Neural cell (in vitro differentiated cells): ENCODE measurements at regions not wholly inside any gene's neighbourhood (a gene's known extent, or its start where the extent isn't known, plus 50 kb on each side); places are given as distances from the start of the nearest gene placed in this dataset.

Source experiments
- H2AFZ ChIP-seq: fragments of 200-600, 300-800 bp; sonication (generic), shearing (Covaris generic); 2 replicates; pipeline ENCODE4 v1.6.0; 2014; ENCODE audit warnings: low read depth, mild to moderate bottlenecking, antibody characterized with exemption, low read length, moderate library complexity
- H3F3A ChIP-seq: fragments of 200-600 bp; shearing (Covaris generic); 2 replicates; pipeline ENCODE4 v1.6.1; 2016; ENCODE audit warnings: mild to moderate bottlenecking, moderate library complexity, mixed read lengths, antibody characterized with exemption, low read length; ENCODE audit not compliant: insufficient read depth, poor library complexity, severe bottlenecking
- H3K27ac ChIP-seq: fragments of 200-600, 300-800 bp; sonication (generic), shearing (Covaris generic); 2 replicates; pipeline ENCODE4 v1.5.1; 2014; ENCODE audit warnings: mild to moderate bottlenecking, low read length, moderate library complexity
- H3K27me3 ChIP-seq: fragments of 300-800, 200-600 bp; sonication (generic), shearing (Covaris generic); 2 replicates; pipeline ENCODE4 v1.6.0; 2014; ENCODE audit warnings: mild to moderate bottlenecking, low read depth, low read length, moderate library complexity; ENCODE audit not compliant: insufficient read depth
- H3K36me3 ChIP-seq: fragments of 300-800, 200-600 bp; sonication (generic), shearing (Covaris generic); 2 replicates; pipeline ENCODE4 v1.5.1; 2014; ENCODE audit warnings: mild to moderate bottlenecking, antibody characterized with exemption, low read length, moderate library complexity; ENCODE audit not compliant: insufficient read depth
- H3K4me2 ChIP-seq: fragments of 300-800, 200-600 bp; sonication (generic), shearing (Covaris generic); 2 replicates; pipeline ENCODE4 v1.6.0; 2014; ENCODE audit warnings: mild to moderate bottlenecking, low read length
- H3K4me3 ChIP-seq: fragments of 300-800, 200-600 bp; sonication (generic), shearing (Covaris generic); 2 replicates; pipeline ENCODE4 v1.5.1; 2014; ENCODE audit warnings: mild to moderate bottlenecking, low read length, moderate library complexity
- H3K79me2 ChIP-seq: fragments of 200-600 bp; shearing (Covaris generic); replicated peaks from 2 replicates; pipeline ENCODE4 v1.6.0; 2014; ENCODE audit warnings: mild to moderate bottlenecking, low read length, moderate library complexity; ENCODE audit not compliant: insufficient read depth
- H3K9ac ChIP-seq: fragments of 300-800, 200-600 bp; sonication (generic), shearing (Covaris generic); 2 replicates; pipeline ENCODE4 v1.6.1; 2016; ENCODE audit warnings: mild to moderate bottlenecking, low read length, mixed read lengths
- H3K9me2 ChIP-seq: fragments of 200-600 bp; shearing (Covaris generic); 2 replicates; pipeline ENCODE4 v1.6.1; 2016; ENCODE audit warnings: mild to moderate bottlenecking, low read length, mixed read lengths; ENCODE audit not compliant: insufficient read depth
- H3K9me3 ChIP-seq: fragments of 200-600, 300-800 bp; sonication (generic), shearing (Covaris generic); 2 replicates; pipeline ENCODE4 v1.6.1; 2016; ENCODE audit warnings: mild to moderate bottlenecking, mixed run types, low read length, moderate library complexity, mixed read lengths
- H4K20me1 ChIP-seq: fragments of 200-600 bp; shearing (Covaris generic); 2 replicates; pipeline ENCODE4 v1.6.1; 2016; ENCODE audit warnings: mild to moderate bottlenecking, mixed run types; ENCODE audit not compliant: insufficient read depth
- EP300 ChIP-seq: fragments of 450-650 bp; conservative IDR thresholded peaks from 2 replicates; pipeline ENCODE4 v1.6.1; 2014; ENCODE audit warnings: antibody characterized with exemption, mild to moderate bottlenecking, moderate library complexity; ENCODE audit not compliant: poor library complexity, severe bottlenecking
- EZH2 ChIP-seq: fragments of 200-600, 300-800 bp; shearing (Covaris generic), sonication (generic); IDR thresholded peaks from 2 replicates; pipeline ENCODE4 v1.6.1; 2014; ENCODE audit warnings: antibody characterized with exemption, low read length, borderline replicate concordance, mild to moderate bottlenecking; ENCODE audit not compliant: insufficient read depth, poor library complexity, severe bottlenecking
- MXI1 ChIP-seq: fragments of 450-650 bp; conservative IDR thresholded peaks from 2 replicates; pipeline ENCODE4 v1.6.1; 2014; ENCODE audit warnings: antibody characterized with exemption, mild to moderate bottlenecking; ENCODE audit not compliant: poor library complexity, severe bottlenecking
- POLR2AphosphoS5 ChIP-seq: IDR thresholded peaks from 2 replicates; pipeline ENCODE4 v1.6.1; 2012
- RAD21 ChIP-seq: fragments of 450-650 bp; conservative IDR thresholded peaks from 2 replicates; pipeline ENCODE4 v1.6.1; 2014; ENCODE audit warnings: antibody characterized with exemption, mild to moderate bottlenecking, moderate library complexity
- SMC3 ChIP-seq: fragments of 450-650 bp; conservative IDR thresholded peaks from 2 replicates; pipeline ENCODE4 v1.6.1; 2014; ENCODE audit warnings: antibody characterized with exemption, mild to moderate bottlenecking, moderate library complexity; ENCODE audit not compliant: poor library complexity
- TAF1 ChIP-seq: IDR thresholded peaks from 2 replicates; pipeline ENCODE4 v1.6.1; 2012; ENCODE audit warnings: low read depth
- TF ChIP-seq, protein P1 (sequence below): fragments of 450-650 bp; IDR thresholded peaks from 2 replicates; pipeline ENCODE4 v1.5.1; 2014; ENCODE audit warnings: antibody characterized with exemption, mild to moderate bottlenecking, moderate library complexity; ENCODE audit not compliant: poor library complexity, severe bottlenecking
- TF ChIP-seq, protein P2 (sequence below): IDR thresholded peaks from 2 replicates; pipeline ENCODE4 v1.6.1; 2012; ENCODE audit warnings: borderline replicate concordance

DNA sequence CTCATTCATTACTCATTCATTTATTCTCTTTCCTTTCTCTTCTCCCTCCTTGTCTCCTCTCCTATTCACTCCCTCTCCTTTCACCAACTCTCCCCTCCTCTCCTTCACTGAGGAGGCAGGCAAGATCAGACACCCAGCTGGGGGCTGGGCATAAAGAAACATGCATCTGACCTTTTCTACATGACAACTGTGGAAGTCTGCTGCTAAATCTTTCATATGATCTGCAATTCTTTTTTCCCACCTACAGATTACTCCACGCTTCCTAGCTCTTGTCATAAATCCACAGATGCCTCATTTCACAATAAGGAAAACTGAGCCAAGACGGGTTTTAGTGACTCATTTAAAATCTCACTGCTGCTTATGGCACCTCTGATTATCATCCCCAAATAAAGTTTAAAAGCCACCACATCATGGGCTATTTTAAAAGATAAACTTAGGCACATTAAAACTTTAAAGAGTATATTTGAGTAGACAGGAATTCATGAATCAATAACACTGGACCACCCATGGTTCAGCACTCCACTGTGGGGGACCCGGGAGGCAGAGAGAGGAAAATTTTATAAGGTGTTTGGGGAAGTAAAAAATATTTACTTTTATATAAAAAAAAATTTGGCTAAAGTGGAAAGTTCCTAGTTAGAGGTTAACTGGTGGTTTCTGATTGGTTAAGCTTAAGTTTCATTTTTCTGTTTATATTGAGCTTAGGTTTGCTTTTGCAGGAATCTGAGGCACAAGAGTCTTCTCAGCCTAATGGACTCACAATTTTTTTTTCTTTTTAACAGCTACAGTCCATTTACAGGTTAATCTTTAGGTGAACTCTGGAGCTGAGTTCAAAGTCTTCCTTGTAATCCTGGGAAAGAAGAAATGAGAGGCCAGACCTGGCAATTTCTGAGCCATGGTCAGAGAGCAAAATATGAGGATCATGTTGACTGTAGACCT lies 55.8 kb upstream of the DNAH14 start:
- H3K9me2 ChIP-seq, result no peaks in the 10 kb centered on the region
- no peak overlapping the region for H3K4me3 ChIP-seq
- H3F3A ChIP-seq, result no peaks in the 10 kb centered on the region
- no peaks in the 10 kb centered on the region for H3K27me3 ChIP-seq
- no peak overlapping the region for H3K4me2 ChIP-seq
- no peak for TF ChIP-seq MXI1
- TF ChIP-seq, protein P1, sequence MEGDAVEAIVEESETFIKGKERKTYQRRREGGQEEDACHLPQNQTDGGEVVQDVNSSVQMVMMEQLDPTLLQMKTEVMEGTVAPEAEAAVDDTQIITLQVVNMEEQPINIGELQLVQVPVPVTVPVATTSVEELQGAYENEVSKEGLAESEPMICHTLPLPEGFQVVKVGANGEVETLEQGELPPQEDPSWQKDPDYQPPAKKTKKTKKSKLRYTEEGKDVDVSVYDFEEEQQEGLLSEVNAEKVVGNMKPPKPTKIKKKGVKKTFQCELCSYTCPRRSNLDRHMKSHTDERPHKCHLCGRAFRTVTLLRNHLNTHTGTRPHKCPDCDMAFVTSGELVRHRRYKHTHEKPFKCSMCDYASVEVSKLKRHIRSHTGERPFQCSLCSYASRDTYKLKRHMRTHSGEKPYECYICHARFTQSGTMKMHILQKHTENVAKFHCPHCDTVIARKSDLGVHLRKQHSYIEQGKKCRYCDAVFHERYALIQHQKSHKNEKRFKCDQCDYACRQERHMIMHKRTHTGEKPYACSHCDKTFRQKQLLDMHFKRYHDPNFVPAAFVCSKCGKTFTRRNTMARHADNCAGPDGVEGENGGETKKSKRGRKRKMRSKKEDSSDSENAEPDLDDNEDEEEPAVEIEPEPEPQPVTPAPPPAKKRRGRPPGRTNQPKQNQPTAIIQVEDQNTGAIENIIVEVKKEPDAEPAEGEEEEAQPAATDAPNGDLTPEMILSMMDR, result no peak
- TF ChIP-seq, protein P2, sequence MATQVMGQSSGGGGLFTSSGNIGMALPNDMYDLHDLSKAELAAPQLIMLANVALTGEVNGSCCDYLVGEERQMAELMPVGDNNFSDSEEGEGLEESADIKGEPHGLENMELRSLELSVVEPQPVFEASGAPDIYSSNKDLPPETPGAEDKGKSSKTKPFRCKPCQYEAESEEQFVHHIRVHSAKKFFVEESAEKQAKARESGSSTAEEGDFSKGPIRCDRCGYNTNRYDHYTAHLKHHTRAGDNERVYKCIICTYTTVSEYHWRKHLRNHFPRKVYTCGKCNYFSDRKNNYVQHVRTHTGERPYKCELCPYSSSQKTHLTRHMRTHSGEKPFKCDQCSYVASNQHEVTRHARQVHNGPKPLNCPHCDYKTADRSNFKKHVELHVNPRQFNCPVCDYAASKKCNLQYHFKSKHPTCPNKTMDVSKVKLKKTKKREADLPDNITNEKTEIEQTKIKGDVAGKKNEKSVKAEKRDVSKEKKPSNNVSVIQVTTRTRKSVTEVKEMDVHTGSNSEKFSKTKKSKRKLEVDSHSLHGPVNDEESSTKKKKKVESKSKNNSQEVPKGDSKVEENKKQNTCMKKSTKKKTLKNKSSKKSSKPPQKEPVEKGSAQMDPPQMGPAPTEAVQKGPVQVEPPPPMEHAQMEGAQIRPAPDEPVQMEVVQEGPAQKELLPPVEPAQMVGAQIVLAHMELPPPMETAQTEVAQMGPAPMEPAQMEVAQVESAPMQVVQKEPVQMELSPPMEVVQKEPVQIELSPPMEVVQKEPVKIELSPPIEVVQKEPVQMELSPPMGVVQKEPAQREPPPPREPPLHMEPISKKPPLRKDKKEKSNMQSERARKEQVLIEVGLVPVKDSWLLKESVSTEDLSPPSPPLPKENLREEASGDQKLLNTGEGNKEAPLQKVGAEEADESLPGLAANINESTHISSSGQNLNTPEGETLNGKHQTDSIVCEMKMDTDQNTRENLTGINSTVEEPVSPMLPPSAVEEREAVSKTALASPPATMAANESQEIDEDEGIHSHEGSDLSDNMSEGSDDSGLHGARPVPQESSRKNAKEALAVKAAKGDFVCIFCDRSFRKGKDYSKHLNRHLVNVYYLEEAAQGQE, result no peak
- TF ChIP-seq EZH2, result no peak
- TF ChIP-seq SMC3, result no peak
- no peak for TF ChIP-seq RAD21
- TF ChIP-seq EP300, result no peak
- H2AFZ ChIP-seq, result no peak overlapping the region
- H3K9me3 ChIP-seq, result no peaks in the 10 kb centered on the region
- H3K9ac ChIP-seq, result no peak overlapping the region
- H3K36me3 ChIP-seq, result no peaks in the 10 kb centered on the region
- H4K20me1 ChIP-seq, result no peaks in the 10 kb centered on the region
- no peak overlapping the region for H3K27ac ChIP-seq
- no peaks in the 10 kb centered on the region for H3K79me2 ChIP-seq

DNA sequence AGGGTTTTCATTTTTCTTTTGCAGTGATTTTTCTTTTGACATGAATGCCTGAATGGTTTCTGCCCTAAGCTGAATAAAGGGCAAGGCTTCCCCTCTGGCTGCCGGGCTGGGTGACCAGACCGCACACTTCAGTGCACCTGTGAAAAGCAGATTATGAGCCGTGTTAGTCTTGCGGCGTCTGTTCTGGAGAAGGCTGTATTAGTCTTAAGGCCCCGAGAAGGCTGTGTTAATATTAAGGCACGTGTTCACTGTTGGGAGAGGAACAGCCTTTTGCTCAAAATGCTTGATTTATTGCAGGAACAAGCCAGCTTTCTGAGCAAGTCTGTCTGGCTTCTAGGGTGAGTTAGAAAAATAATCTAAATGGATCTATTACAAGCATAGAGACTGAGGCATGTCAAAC lies 54.7 kb upstream of the DNAH14 start:
- Histone ChIP-seq H3K4me3 (no peak overlapping the region), H3K27ac (no peak overlapping the region), H2AFZ (no peak overlapping the region), H3K4me2 (no peak overlapping the region), H3K27me3 (no peaks in the 10 kb centered on the region), H4K20me1 (no peaks in the 10 kb centered on the region), H3K36me3 (no peaks in the 10 kb centered on the region), H3F3A (no peaks in the 10 kb centered on the region), H3K79me2 (no peaks in the 10 kb centered on the region), H3K9me3 (no peaks in the 10 kb centered on the region), H3K9me2 (no peaks in the 10 kb centered on the region), H3K9ac (no peak overlapping the region)
- TF ChIP-seq EP300 (no peak), MXI1 (no peak), RAD21 (no peak), SMC3 (no peak), EZH2 (no peak), POLR2AphosphoS5 (no peak), TAF1 (no peak)
- TF ChIP-seq, protein P1, result no peak
- TF ChIP-seq, protein P2, result no peak
